HG03469 (cell line): ENCODE measurements at regions not wholly inside any gene's neighbourhood (a gene's known extent, or its start where the extent isn't known, plus 50 kb on each side); places are given as distances from the start of the nearest gene placed in this dataset.
"Not testable (repeated sequence)": the region's sequence is repeated elsewhere in the genome, so short reads cannot be mapped to it uniquely, and the experiment has no call there.

Experiments used
- ATAC-seq: cut with Tn5 transposase; IDR thresholded peaks from one replicate; pipeline ENCODE4 v1.9.1; 2021; ENCODE audit warnings: mild to moderate bottlenecking, moderate library complexity, moderate number of reproducible peaks; ENCODE audit not compliant: unreplicated experiment

DNA sequence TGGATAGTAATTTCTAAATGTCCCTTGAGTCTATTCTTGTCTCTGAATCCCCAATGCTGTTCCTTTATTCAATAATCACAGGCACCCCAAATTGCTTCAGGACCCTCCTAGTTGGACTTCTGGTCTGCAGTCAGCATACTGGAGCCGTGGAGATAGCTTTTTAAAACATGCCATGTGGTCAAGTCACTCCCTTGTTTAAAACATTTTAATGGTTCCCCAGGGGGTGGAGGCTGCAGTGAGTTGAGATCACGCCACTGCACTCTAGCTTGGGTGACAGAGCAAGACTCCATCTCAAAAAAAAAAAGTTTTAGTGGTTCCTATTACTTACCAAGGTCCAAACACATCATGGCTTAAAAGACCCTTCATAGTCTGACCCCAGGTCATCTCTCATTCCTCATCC lies 220.3 kb downstream of the ADAMTS15 start:
- no peak for ATAC-seq

DNA sequence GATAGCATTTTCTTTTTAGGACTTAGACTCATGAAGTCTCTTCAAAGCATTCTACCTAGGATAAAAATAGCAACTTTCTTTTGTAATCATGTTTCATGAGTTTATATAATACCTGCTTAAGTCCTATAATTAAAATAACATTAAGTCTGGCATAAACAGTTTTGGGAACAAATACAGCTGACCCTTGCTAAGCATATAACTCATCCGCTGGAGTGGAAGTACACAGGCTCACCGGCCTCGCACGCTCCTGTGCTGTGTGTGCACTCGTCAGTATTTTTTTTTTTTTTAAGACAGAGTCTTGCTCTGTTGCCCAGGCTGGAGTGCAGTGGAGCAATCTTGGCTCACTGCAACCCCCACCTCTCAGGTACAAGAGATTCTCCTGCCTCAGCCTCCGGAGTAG lies 221.8 kb downstream of the ADAMTS15 start:
- ATAC-seq, result no peak

DNA sequence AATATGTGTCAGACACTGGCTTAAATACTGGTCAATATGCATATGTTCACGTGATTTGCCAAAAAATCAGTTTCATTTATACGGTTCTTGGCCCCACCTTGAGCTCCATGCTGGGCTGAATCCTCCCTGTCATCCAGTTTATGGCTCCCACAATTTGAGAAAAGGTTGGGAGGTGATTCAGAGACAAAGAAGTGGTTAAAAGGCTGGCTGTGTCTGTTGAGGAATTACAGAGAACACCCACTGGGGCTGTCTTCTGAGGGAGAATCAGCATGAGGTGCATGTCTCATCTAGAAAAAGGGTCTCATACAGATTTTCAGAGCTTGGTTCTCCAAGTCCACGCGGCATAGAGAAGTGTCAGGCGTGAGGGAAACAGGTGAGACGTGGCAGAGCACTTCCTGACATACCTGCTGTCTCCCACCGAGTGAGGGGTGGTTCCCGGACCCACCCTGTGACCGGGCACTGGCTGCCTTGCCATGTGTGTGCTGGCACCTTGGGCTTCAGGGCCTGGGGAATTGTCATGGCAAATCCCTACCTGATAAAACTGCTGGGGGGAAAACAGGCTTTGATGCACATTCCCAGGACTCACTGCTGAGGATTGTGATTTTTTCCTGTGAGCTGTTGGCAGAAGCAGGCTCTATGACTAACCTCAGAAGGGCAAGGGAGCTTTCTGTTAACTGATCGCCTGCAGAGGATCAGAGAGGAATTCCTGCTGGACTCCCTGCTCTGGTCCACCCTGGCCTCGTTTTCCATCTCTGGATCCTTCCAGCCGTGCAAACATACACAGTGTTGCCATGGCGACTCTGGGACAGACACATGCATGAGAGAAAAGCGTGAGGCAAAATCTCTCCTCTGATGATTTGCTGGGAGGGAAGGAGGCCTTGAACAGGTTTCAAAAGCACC lies 223.6 kb downstream of the ADAMTS15 start:
- ATAC-seq, result no peak

DNA sequence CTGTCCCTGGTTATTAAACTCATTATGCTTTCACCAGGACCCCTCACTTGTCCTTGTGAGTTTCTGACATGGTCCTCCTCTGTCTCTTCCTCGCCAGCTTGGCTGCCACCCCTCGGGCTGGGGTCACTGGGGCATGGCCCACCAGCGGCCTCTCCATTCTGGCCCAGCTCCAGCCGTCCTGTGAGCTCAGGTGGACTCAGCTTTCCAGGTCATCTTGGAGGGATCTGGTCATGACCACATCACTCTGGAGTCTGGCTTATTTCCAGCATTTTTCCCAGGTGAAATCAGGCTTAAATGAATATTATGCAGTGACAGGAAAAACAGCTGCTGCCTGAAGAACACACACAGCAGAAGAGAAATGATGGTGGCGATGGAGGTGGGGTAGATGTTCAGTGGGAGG lies 224.5 kb downstream of the ADAMTS15 start:
- no peak for ATAC-seq

DNA sequence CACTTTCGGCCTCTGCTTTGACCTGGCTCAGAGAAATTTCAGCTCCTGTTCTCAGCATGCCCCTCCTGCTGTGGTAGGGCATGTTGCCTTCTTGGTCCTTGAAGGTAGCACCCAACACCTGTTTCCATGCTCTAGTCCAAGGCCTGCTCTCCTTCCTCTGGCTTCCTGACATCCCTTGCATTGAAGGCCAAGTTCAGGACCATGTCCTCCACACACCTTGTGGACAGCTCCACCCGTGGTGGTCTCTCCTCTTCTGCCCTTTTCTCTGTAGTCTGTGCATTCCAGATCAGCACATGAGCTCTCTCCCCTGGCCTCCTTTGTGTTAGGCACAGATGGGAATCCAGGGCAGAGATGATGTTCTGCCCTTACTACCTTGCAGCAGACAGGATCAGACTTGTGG lies 225.3 kb downstream of the ADAMTS15 start:
- ATAC-seq, result no peak

DNA sequence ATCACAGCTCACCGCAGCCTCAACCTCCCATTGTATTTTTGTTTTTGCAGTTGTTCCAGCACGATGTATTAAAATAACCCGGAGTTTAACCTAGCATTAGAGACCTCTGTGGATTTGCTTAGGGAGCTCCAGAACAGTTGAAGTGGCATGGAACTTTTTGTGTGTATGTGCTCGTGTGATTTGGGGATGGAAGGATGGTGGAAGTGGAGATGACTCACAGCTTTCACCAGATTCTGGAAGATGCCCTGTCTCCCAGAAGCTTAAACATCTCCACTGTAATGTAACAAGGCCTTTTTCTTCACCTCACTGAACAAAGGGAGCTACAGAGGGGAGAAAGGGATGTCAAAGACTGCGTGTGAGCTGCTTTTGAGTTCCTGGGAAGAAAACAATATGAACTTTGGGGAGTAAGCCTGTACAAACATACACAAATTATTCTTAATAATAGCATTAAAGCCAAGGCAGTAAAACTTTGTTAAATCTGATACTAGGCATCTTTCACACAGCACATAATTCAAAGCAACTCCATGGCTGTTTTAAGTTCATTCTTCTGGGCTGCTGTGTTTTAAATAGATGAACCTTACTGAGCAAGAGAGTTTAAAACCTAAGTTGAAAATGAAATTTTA lies 226.4 kb downstream of the ADAMTS15 start:
- ATAC-seq, result no peak

DNA sequence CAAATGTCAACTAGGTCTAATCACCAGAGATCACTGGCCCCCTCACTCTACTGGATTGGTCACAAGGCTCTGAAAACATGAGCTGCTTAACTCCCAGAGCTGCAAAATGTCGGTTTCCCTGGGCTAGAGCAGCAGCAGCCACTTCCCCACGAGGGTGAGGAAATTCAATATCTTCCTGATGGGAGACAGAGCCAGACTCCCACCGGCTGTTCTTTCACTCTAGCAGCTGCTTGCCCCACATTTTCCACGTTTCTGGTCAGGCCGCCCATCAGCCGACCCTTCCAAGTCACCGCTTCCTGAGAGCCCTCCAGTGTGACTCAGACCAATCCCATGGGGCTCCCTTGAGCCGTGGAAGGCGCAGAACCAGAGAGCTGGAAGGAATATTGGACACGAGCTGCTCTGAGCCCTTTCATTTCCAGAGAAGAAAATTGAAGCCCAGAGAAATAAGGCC lies 227.0 kb downstream of the ADAMTS15 start:
- ATAC-seq, result no peak

DNA sequence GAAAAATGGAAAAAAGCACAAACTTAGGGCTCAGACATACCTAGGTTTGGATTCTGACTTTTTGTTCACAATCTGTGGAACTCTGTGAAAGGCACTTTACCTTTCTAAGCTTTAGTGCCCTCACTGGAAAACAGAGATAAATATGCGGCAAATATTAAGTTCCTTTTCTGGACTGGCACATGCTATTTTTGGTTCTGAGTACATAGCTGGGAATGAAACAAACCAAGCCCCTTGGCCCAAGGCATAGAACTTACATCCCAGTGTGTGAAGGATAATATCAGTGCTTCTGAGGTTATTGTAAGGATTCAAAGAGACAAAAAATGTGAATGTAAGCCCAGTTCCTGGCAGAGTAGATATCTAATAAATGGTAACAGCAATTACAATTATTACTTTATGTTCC lies 227.5 kb downstream of the ADAMTS15 start:
- ATAC-seq, result no peak

DNA sequence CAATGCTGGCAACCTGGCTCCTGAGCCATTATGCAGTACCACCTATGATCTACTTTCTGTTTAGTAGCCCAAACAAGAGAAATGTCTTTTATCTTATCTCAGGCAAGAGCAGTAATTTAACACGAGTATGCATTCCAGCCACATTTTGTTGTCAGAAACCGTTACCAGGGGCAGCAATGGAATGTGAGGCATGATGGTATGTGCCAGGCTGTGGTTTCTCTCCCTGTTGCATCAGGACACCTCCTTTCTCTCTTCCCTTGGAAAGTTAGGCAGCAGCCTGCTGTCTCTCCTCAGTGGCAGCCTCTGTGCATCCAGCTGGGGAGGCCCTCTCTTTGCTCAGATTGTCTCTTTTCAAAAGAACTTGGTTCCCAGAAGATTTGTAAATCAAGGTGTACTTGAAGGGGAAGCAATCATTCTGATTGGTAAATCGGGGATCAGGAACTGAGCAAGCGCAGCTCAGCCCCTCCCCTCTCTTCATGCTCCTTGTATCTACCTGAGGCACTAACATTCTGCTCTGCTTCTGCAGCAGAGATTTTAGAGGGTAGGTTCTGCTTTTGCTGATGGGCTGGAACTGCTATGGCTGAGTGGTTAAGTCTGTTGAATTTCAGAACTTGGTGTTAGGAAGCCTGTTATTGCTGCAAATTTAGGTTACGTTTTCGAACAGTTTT lies 229.2 kb downstream of the ADAMTS15 start:
- no peak for ATAC-seq

DNA sequence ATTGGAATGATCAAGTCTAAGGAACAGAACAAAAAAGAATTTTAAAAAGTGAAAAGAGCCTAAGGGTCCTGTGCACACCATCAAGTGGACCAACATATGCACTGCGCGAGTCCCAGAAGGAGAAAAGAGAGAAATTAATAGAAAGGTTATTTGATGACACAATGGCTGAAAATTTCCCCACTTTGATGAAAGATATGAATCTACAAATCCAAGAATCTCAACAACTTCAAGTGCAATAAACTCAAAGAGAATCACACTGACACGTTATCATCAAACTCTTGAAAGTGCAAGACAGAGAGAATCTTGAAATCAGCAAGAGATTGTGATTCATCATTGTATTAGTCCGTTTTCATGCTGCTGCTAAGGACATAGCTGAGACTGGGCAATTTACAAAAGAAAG lies 230.8 kb downstream of the ADAMTS15 start:
- ATAC-seq, result no peak

DNA sequence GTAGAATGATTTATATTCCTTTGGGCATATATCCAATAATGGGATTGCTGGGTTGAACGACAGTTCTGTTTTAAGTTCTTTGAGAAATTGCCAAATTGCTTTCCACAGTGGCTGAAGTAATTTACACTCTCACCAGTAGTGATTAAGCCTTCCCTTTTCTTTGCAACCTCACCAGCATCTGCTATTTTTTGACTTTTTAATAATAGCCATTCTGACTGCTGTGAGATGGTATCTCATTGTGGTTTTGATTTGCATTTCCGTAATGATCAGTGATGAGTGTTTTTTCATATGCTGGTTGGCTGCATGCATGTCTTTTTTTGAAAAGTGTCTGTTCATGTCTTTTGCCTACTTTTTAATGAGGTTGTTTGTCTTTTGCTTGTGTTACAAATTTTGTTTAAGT lies 233.8 kb downstream of the SNX19 start:
- ATAC-seq, result not testable (repeated sequence)

DNA sequence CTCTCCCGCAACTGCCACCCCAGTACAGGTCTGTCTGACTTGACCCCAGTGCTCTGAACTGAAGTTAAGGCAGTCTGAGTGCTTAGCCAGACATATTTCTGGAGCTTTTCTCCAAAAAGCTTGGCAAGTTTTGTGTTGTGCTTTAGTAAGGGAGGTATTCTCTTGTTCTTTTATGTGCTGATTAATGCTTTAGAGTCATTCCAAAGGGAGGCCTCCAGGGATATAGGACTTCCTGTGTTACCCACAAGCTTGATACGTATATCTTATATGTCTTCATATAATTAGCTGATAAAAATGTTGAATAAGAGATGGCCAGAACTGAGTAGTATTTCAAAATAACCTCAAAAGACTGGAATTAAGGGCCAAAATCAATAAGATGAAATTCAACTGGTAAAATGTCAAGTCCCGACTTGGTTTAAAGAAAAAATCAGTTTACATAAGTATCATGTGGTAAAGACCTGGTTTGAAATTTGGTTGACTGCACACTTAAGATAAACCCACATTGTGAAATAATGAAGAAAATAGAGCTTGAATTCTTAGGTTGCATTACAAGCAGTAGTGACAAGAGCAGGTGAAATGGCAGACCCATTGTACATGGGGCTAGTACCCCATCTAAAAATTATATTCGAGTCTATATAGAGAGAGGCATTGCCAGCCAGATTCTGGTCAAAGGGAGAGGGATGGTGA lies 226.9 kb downstream of the SNX19 start:
- no peak for ATAC-seq

DNA sequence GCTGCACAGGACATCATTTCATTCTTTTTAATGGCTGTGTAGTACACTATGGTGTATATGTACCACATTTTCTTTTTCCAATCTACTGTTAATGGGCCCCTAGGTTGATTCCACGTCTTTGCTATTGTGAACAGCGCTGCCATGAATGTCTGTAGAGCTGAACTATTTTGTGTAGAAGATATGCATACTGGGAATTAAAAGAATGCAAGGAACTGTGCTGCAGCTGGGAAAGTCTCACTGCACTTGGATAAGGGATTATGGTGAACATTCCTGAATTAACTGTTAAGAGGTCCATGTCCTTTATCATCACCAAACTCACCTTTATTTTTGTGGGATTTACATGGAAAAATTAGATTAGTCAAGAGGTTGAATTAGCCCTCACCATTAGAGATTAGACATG lies 224.7 kb downstream of the SNX19 start:
- no peak for ATAC-seq

DNA sequence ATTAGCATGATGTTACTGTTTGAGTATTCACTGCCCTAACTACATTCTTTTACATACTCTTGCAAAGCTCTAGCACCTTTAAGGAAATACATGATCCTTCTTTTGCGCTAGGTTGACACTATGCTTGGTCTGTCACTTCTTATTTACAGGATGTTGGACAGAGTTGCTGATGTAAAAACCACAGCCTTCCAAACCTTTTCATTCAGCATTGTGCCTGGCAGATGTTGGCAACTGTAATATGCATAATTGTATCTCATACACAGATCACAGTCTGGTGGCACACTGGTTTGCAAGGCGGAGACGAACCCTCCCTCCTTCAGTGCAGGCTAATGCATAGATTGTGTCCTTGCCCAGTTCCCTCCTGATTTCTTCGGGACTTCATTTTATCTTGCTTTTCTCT lies 224.1 kb downstream of the SNX19 start:
- no peak for ATAC-seq

DNA sequence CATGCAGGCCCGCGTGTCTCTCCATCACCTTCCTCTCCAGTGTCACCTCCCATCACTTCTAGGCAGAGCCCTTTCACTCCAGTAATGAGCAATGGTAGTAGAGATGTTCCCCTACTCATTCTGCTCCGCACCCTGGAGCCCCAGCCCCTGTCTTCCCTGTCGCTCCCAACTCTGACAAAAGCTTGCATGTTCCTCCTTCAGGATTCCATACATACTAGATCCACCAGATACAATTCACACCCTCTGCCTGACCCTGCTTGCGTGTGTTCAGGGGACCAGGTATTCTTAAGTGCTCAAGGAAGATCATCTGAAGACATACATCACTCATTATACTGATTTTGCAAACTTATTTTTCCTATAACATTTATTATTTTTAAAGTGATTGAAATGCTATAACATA lies 222.7 kb downstream of the SNX19 start:
- ATAC-seq, result no peak

DNA sequence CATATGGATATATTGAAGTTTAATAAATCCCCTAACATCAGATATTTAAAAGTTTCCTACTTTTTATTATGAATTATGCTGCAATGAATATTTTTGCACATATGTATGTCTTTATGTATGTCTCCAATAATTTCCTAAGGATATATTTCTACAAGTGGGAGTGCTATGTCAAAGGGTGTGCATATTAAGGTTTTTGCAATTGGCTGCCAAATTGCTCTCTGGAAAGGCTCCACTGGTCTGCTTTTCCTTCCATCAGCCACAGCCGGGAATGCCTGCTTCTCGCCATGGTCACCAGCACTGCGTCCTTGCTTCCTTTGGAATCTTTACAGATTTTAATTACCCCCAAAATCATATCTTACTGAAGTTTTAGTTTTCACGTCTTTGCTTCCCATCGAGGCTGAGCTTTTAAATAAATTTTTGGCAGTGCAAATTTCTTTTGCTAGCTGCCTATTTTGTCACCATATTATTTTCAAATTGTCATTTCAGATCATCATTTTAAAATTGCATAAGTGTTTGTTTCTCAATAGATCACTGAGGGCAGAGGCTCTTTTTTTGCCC lies 221.7 kb downstream of the SNX19 start:
- ATAC-seq, result no peak

DNA sequence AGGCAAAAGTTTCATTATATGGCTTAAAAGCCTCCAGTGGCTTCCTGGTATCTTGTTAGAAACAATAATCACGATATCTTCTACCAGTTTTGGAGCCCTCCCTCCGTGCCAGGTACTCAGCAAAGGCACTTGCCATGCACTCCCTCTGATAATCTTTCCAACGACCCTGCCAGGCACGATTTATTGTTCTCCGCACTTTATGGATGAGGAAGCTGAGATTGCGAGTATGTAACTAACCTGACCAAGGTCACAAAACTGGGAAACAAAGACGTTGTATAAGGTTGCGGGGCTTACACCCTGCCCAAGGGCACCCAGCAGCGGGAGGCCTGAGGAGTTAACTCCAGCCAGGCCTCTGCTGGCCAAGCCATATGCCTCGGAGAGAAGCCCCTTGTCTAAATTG lies 218.1 kb downstream of the SNX19 start:
- no peak for ATAC-seq

DNA sequence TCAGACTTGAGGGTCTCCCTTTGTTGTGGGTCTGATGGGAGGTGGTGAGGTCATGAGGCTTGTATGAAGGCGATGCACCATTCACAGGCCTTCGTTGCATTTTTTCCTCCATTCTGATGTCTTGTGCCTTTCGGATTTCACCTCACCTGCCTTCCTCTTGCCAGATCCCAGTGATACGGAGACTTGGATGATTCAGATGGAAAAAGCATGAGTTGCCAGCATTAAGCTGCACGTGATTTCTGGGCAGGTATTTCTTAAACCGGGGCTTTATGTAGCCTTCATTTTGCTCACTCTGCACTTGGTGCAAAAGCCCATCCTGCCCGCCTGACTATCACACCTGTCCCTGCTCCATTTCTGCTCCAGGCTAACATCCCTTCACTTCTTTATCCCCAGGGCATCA lies 216.7 kb downstream of the SNX19 start:
- ATAC-seq, result no peak

DNA sequence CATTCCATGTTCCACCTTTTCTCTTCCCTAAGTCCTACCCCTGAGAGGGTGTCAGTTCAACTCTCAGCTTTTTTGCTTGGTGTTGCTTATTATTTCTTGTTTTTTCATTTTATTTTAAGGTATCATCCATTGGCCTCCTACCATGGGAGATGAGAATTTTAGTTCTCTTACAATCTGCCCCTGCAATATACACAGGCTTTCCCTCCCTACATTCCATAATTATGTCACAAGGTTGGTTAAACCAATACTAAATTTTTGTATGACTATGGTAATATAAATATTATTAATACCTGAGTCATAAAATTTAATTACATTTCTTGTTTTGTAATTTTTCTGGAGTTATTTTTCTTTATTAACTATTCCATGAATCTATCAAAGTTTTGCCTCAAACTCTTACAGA lies 216.2 kb downstream of the SNX19 start:
- no peak for ATAC-seq

DNA sequence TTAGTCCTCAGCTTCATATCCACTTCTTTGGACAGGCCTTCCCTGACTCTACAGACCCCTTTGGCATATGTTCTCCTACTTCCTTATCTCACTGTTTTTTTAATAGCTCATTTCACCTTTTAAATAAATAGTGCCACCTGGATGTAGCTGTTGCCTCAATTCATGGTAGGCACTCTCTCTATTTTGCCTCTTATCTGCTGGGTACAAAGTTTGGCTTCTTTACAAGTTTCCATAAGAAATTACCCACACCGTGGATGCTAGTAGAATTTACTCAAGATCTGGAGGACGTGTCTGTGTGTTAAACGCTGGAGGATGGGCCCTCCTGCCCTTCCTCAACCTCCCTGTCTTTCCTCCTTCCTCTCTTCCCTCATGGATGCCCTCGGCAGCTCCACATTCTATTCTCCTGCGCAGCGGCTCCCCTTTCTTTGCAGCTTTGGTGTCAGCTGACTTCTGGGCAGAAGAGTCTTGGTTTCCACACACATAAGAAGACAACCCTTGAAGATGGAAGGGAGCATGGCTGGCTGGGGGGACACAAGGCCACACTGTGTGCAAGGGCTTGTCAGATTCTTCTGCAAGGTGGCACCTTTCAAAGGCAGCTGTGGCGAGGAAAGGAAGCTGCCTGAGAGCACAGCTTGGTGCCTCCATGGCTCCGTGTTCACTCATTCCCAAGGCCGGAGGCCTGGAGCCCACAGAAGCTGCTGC lies 212.6 kb downstream of the SNX19 start:
- ATAC-seq, result no peak
